ENCODE measurements at regions not wholly inside any gene's neighbourhood (a gene's known extent, or its start where the extent isn't known, plus 50 kb on each side); places are given as distances from the start of the nearest gene placed in this dataset.

GRCh38 chr6:156707818-156708217, 69.4 kb upstream of the ARID1B start:
- CTCF ChIA-PET: no interaction called here
- no peak for TF ChIP-seq CTCF (IDR thresholded peaks at IDR 0.05; ENCODE audit: insufficient read depth, low read depth, low read length)

GRCh38 chr6:156703719-156704118, 73.5 kb upstream of the ARID1B start:
- CTCF ChIA-PET: no interaction called here
- DNase-seq (ENCODE audit: low read depth): no peak

More at GRCh38 chr6:156707818-156708217, 69.4 kb upstream of the ARID1B start:
- Histone ChIP-seq H3K4me3 (ENCODE audit: low read depth, low read length) (no peak overlapping the region), H3K36me3 (ENCODE audit: control insufficient read depth, insufficient read depth, low read length) (no peaks in the 10 kb centered on the region), H3K27me3 (ENCODE audit: control insufficient read depth, insufficient read depth, low read length) (no peaks in the 10 kb centered on the region)
- POLR2A ChIA-PET: no interaction called here
- no peak for DNase-seq (ENCODE audit: low read depth)

GRCh38 chr6:156701966-156702365, 75.2 kb upstream of the ARID1B start:
- CTCF ChIA-PET: interaction anchor here (2.4 kb wide), 1 partner anchor 9 kb away, joined by 7 read pairs; no protein-coding TSS in a partner anchor
- Histone ChIP-seq H3K27me3 (ENCODE audit: control insufficient read depth, insufficient read depth, low read length) (no peaks in the 10 kb centered on the region), H3K36me3 (ENCODE audit: control insufficient read depth, insufficient read depth, low read length) (no peaks in the 10 kb centered on the region), H3K4me3 (ENCODE audit: low read depth, low read length) (no peak overlapping the region)
- POLR2A ChIA-PET: no interaction called here
- no peak for TF ChIP-seq CTCF (IDR thresholded peaks at IDR 0.05; ENCODE audit: insufficient read depth, low read depth, low read length)
- no peak for DNase-seq (ENCODE audit: low read depth)

More at GRCh38 chr6:156703719-156704118, 73.5 kb upstream of the ARID1B start:
- Histone ChIP-seq H3K27me3 (ENCODE audit: control insufficient read depth, insufficient read depth, low read length) (no peaks in the 10 kb centered on the region), H3K36me3 (ENCODE audit: control insufficient read depth, insufficient read depth, low read length) (no peaks in the 10 kb centered on the region), H3K4me3 (ENCODE audit: low read depth, low read length) (no peak overlapping the region)
- POLR2A ChIA-PET: no interaction called here
- no peak for TF ChIP-seq CTCF (IDR thresholded peaks at IDR 0.05; ENCODE audit: insufficient read depth, low read depth, low read length)

GRCh38 chr6:156700440-156701057, 76.6 kb upstream of the ARID1B start:
- Histone ChIP-seq H3K27me3 (ENCODE audit: control insufficient read depth, insufficient read depth, low read length) (no peaks in the 10 kb centered on the region), H3K36me3 (ENCODE audit: control insufficient read depth, insufficient read depth, low read length) (no peaks in the 10 kb centered on the region), H3K4me3 (ENCODE audit: low read depth, low read length) (no peak overlapping the region)
- POLR2A ChIA-PET: no interaction called here
- CTCF ChIA-PET: interaction anchor here (2.4 kb wide), 1 partner anchor 10 kb away, joined by 7 read pairs; no protein-coding TSS in a partner anchor
- DNase-seq (ENCODE audit: low read depth): no peak
- TF ChIP-seq CTCF (IDR thresholded peaks at IDR 0.05; ENCODE audit: insufficient read depth, low read depth, low read length): no peak

- ChIA-PET POLR2A (no interaction called here), CTCF (interaction anchor here (2.4 kb wide), 1 partner anchor 11 kb away, joined by 7 read pairs; no protein-coding TSS in a partner anchor)
- Histone ChIP-seq H3K27me3 (ENCODE audit: control insufficient read depth, insufficient read depth, low read length) (no peaks in the 10 kb centered on the region), H3K4me3 (ENCODE audit: low read depth, low read length) (no peak overlapping the region), H3K36me3 (ENCODE audit: control insufficient read depth, insufficient read depth, low read length) (no peaks in the 10 kb centered on the region)
- DNase-seq (ENCODE audit: low read depth): no peak
- TF ChIP-seq CTCF (IDR thresholded peaks at IDR 0.05; ENCODE audit: insufficient read depth, low read depth, low read length): no peak
Measured at GRCh38 chr6:156699935-156700334, 77.2 kb upstream of the ARID1B start.
